ENCODE measurements at regions not wholly inside any gene's neighbourhood (a gene's known extent, or its start where the extent isn't known, plus 50 kb on each side); places are given as distances from the start of the nearest gene placed in this dataset.

- TF ChIP-seq, protein P1, sequence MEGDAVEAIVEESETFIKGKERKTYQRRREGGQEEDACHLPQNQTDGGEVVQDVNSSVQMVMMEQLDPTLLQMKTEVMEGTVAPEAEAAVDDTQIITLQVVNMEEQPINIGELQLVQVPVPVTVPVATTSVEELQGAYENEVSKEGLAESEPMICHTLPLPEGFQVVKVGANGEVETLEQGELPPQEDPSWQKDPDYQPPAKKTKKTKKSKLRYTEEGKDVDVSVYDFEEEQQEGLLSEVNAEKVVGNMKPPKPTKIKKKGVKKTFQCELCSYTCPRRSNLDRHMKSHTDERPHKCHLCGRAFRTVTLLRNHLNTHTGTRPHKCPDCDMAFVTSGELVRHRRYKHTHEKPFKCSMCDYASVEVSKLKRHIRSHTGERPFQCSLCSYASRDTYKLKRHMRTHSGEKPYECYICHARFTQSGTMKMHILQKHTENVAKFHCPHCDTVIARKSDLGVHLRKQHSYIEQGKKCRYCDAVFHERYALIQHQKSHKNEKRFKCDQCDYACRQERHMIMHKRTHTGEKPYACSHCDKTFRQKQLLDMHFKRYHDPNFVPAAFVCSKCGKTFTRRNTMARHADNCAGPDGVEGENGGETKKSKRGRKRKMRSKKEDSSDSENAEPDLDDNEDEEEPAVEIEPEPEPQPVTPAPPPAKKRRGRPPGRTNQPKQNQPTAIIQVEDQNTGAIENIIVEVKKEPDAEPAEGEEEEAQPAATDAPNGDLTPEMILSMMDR (conservative IDR thresholded peaks at IDR 0.05; ENCODE audit: control insufficient read depth, insufficient read depth, low read depth, low read length), result no peak
- no peak overlapping the region for H3K4me3 ChIP-seq (ENCODE audit: control insufficient read depth, low read depth, low read length)
- no peak for DNase-seq (ENCODE audit: low read depth)
Observed at GRCh38 chr3:31039145-31039544, 144.7 kb upstream of the GADL1 start.

DNA sequence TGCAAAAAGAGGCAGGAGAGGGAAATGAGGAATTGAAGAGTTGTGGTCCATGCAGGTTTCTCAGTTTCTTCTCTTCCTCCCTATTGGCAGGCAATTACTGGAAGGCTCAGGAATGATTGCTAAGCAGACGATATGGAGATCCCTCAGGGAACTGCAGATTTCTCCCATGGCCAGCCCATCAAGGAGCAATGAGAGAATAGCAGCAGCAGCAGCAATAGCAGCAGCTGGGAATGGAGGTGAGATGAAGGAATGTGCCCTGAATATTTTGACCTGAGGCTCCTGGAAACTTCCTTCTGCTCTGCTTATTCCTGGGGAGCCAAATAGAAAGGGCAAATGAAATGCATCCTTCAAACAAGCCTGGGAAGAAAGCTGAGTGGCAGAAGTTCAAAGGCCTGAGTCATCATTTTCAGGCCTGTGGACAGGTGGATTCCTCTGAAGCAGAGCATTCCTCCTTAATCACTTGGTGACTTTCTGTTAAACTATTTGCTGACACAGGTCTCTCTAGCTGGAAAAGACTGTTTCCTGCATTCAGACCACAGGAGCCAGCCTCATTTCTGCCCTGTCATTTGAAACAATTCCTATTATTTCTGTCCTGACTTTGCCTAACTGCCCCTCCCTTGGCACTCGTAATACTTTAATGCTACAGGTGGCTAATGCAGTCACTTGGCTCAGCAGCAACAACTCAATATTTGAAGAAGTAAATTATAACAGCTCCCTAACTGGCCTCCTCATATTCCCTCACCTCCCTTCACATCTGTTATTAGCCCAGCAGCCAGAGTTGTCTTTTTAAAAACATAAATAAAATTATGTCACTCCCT lies 146.9 kb upstream of the GADL1 start:
- peak; percentile 78 for DNase-seq (ENCODE audit: low read depth)
- no peak overlapping the region for H3K4me3 ChIP-seq (ENCODE audit: control insufficient read depth, low read depth, low read length)
- TF ChIP-seq, protein P1 (conservative IDR thresholded peaks at IDR 0.05; ENCODE audit: control insufficient read depth, insufficient read depth, low read depth, low read length), result no peak

GRCh38 chr3:31043184-31043819 lies 148.8 kb upstream of the GADL1 start:
- no peak overlapping the region for H3K4me3 ChIP-seq (ENCODE audit: control insufficient read depth, low read depth, low read length)
- TF ChIP-seq, protein P1 (conservative IDR thresholded peaks at IDR 0.05; ENCODE audit: control insufficient read depth, insufficient read depth, low read depth, low read length), result no peak
- DNase-seq (ENCODE audit: low read depth), result peak; percentile 85

- DNase-seq (ENCODE audit: low read depth), result no peak
- H3K4me3 ChIP-seq (ENCODE audit: control insufficient read depth, low read depth, low read length), result no peak overlapping the region
Observed at GRCh38 chr3:31047673-31048072, 153.2 kb upstream of the GADL1 start.

GRCh38 chr3:31048143-31048542 lies 153.7 kb upstream of the GADL1 start:
- TF ChIP-seq, protein P1 (conservative IDR thresholded peaks at IDR 0.05; ENCODE audit: control insufficient read depth, insufficient read depth, low read depth, low read length), result no peak
- peak; percentile 32 for DNase-seq (ENCODE audit: low read depth)

More at GRCh38 chr3:31047673-31048072, 153.2 kb upstream of the GADL1 start:
- TF ChIP-seq, protein P1 (conservative IDR thresholded peaks at IDR 0.05; ENCODE audit: control insufficient read depth, insufficient read depth, low read depth, low read length), result no peak

DNA sequence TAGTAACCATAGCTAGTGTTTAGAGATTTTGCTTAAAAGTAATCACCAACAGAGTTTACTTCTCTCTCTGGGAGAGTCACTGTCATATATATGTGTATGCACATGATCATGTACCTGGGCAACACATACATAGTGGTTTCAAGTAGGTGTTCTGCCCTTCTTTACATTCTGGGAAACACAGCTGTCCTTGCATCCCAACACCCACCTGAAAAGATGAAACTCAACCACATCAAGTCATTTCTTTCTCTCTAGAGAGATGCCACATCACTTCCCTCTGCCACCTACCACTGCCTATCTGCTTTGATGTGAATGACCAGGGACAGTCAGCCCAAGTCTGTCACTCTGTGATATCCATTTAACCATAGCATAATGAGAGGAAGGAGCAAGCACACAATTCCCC lies 155.8 kb upstream of the GADL1 start:
- no peak overlapping the region for H3K4me3 ChIP-seq (ENCODE audit: control insufficient read depth, low read depth, low read length)
- TF ChIP-seq, protein P1 (conservative IDR thresholded peaks at IDR 0.05; ENCODE audit: control insufficient read depth, insufficient read depth, low read depth, low read length), result no peak
- DNase-seq (ENCODE audit: low read depth), result no peak

More at GRCh38 chr3:31048143-31048542, 153.7 kb upstream of the GADL1 start:
- H3K4me3 ChIP-seq (ENCODE audit: control insufficient read depth, low read depth, low read length), result no peak overlapping the region

Data from fibroblast of mammary gland (primary cell).